HG02763 (cell line): ENCODE measurements at regions not wholly inside any gene's neighbourhood (a gene's known extent, or its start where the extent isn't known, plus 50 kb on each side); places are given as distances from the start of the nearest gene placed in this dataset.

Experiments
- ATAC-seq: cut with Tn5 transposase; IDR thresholded peaks from one replicate; pipeline ENCODE4 v1.9.1; 2021; ENCODE audit warnings: mild to moderate bottlenecking, moderate library complexity; ENCODE audit not compliant: unreplicated experiment

DNA sequence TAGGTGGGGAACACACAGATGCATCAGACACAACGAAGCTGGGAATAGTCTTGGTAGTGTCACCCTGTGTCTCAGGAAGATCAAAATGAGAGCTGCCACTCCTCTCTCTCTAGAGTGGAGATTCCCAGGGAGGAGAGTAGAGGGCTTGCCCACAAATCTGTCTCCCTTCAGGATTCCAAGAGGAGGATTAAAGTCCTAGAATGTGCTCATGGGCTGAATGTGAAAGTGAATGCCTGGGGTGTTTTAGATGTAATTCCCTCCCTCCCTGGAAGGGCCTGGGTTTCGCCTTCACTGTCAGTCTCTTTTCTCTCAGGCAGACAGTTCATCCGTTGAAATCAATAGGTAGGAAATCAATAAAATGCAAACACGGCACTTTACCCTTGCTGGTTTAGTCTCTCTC, 282.6 kb upstream of the PPARGC1A start:
- ATAC-seq, result no peak

- ATAC-seq, result no peak
Measured at GRCh38 chr4:24169956-24170355, 280.1 kb upstream of the PPARGC1A start.

DNA sequence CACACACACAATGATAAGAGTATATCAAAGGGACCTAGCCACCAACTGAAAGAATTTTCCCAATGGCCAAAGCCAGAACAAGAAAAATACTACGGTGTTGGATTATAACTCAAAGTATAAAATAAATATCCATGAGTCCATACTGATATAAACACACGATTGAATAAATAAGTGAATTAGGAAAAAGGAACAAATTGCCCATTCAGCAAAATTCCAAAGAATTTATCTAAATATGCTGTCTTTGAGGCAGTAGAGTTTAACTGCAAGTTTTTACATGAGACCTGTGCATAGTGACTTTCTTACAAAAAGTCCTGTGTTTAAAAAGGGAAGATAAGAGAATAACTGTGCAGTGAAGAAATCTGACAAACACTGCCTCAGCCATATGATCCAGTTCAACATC, 278.8 kb upstream of the PPARGC1A start:
- no peak for ATAC-seq

GRCh38 chr4:24166501-24166900, 276.7 kb upstream of the PPARGC1A start:
- ATAC-seq, result no peak

GRCh38 chr4:24164797-24165196, 274.9 kb upstream of the PPARGC1A start:
- ATAC-seq, result no peak

GRCh38 chr4:24164054-24164693, 274.3 kb upstream of the PPARGC1A start:
- no peak for ATAC-seq

DNA sequence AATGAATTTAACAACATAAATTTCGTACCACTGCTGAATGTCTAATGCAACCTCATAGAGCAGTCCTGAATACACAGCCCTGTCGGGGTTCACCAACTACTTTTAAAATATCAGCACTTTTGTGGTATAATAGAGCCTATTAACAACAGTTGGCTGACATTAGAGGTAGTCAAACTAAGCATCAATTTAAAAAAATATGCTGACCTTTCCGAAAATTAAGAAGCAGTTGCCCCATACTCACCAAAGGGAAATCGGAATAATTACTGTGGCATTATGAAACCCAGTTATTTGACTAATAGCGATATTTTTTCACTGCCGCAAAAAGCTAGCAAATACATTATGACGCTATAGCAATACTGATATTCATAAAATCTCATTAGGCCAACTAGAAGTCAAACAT, 273.5 kb upstream of the PPARGC1A start:
- ATAC-seq, result no peak

GRCh38 chr4:24160358-24160757, 270.5 kb upstream of the PPARGC1A start:
- no peak for ATAC-seq

DNA sequence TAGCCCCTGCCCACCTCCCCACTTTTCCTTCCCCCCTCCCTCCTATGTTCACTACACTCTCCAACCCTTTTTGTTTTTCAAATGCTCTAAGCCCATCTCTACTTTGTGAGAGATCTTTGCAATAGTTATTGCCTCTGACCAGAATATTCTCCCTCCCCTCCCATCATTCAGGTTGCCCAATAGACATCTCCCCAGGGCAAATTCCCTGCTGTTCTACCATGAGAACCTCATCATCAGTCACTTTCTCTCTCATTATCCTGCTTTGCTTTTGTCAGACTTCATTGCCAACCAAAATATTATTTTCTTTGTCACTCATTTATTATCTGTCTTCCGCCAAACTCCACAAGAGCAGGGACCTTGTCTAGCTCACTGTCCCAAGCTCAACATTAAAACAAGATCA, 268.2 kb upstream of the PPARGC1A start:
- no peak for ATAC-seq

GRCh38 chr4:24150034-24150433, 260.2 kb upstream of the PPARGC1A start:
- ATAC-seq, result no peak

DNA sequence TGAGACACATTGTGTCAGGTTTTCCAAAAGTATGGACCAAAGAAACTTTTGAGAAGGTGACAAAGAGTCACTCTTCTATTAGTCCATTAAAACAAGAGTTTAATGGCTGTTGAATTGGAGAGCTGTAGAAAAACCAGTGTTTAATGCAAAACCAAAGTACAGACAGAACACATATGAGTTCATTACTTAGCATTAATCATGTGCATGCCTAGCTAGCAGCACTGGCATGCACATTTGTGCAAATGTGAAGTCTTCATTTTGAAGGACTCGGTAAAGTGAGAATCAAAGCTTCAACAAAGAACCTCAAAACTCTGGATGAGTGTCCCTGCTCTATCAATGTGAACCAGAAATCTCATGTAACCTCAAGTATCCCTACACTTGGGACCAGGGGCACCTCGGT, 256.3 kb upstream of the PPARGC1A start:
- ATAC-seq, result no peak

DNA sequence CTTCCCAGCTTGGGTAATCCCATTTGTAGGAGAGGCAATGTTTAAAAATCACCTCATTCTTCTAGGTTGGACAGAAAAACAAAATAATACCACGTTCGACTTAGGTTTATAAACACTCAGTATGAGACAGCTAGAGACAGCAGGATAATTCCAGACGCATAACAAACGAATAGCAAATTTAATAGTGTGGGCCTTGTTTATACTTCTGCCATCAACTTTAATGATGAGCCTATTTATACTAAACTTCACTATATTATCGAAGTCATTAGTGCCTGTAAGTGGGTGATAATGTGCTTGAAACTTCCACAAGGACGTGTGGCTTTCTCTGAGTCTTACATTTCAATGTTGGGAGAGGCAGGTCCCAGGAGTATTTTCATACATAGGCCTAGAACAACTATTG, 255.7 kb upstream of the PPARGC1A start:
- ATAC-seq, result no peak

DNA sequence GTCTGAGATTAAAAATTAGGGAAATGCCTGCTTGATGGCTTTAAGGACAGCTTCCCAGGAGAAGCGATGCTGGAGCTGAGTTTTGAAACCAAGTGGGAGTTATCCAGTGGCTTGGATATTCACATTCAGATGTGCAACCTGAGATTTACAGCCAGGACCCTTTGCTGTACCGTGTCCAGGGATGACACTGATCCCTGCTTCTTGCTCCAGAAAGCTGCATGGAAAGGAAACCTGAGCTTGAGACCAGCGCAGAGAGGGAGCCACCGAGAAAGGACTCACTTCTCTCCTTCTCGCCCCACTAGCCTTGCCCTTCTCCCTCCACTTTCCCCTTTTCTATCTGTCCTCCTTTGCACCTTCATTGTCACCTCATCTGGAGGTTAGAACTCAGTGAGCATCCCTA, 254.5 kb upstream of the PPARGC1A start:
- ATAC-seq, result no peak

GRCh38 chr4:24143741-24144140, 253.9 kb upstream of the PPARGC1A start:
- ATAC-seq, result no peak

DNA sequence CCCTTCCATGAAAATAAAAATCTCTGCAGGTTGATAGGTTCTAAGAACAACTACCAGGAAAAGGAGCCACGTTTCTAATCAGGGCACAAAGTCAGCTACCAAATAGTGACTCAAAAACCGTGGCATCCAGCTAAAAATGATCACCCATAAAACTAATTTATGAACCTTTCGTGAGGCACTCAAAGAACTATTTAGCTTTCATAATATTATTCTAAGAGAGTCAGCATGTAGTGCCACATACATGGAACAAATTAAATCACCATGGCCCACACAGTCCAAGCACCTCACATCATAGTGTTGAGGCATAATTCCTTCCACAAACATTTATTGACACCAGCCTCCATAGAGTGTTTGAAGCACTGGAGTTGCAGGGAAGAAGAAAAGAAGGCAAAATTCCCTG, 252.0 kb upstream of the PPARGC1A start:
- no peak for ATAC-seq

DNA sequence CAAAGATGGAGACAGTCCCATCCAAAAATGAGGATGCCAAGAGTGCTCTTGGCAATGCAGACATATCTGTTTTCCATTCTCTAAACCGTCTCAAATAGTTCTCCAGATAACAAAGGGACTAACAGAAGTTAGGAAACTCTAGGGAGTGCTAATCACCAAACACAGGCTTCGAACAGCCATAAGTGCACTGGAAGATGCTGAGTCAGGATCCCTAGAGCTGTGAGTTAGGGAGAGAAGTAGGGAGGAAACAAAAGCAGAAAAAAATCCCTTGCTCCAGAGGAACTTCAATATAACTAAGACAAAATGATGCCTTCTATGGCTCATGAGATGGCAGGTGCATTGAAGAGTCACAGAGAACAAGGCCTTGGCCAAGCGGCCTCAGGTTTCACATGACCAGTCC, 251.0 kb upstream of the PPARGC1A start:
- ATAC-seq, result no peak

GRCh38 chr4:24137671-24138601, 248.1 kb upstream of the PPARGC1A start:
- no peak for ATAC-seq

GRCh38 chr4:24131954-24132673, 242.3 kb upstream of the PPARGC1A start:
- no peak for ATAC-seq

- no peak for ATAC-seq
Measured at GRCh38 chr4:24130637-24131036, 240.8 kb upstream of the PPARGC1A start.

- ATAC-seq, result no peak
Measured at GRCh38 chr4:24126776-24127175, 236.9 kb upstream of the PPARGC1A start.

GRCh38 chr4:24121395-24122175, 231.7 kb upstream of the PPARGC1A start:
- ATAC-seq, result no peak
